ENCODE measurements at regions not wholly inside any gene's neighbourhood (a gene's known extent, or its start where the extent isn't known, plus 50 kb on each side); places are given as distances from the start of the nearest gene placed in this dataset.

- Histone ChIP-seq H4K20me1 (ENCODE audit: insufficient read depth, low read length) (no peaks in the 10 kb centered on the region), H3K79me2 (ENCODE audit: low read length) (no peaks in the 10 kb centered on the region), H3F3A (ENCODE audit: insufficient read depth, low read length) (no peaks in the 10 kb centered on the region), H3K27me3 (replicated peaks; ENCODE audit: insufficient read depth, low read length) (no peaks in the 10 kb centered on the region), H3K4me3 (ENCODE audit: low read length) (no peak overlapping the region), H3K9me3 (replicated peaks; ENCODE audit: insufficient read depth, low read length) (no peaks in the 10 kb centered on the region), H2AFZ (ENCODE audit: low read length) (no peak overlapping the region), H3K36me3 (replicated peaks; ENCODE audit: insufficient read depth, low read length) (no peaks in the 10 kb centered on the region), H3K9me2 (replicated peaks; ENCODE audit: insufficient read depth, low read length) (no peaks in the 10 kb centered on the region), H3K4me2 (ENCODE audit: low read depth, low read length) (no peak overlapping the region), H3K9ac (ENCODE audit: low read length) (no peak overlapping the region), H3K4me1 (ENCODE audit: low read length) (no peaks in the 10 kb centered on the region), H3K27ac (ENCODE audit: low read length) (no peak overlapping the region)
- DNase-seq: no peak
- no peak for TF ChIP-seq EZH2 (optimal IDR thresholded peaks at IDR 0.05; ENCODE audit: low read depth, low read length)
- no peak for TF ChIP-seq EZH2phosphoT487 (IDR thresholded peaks at IDR 0.05; ENCODE audit: low read length)
- no peak for TF ChIP-seq CTCF (IDR thresholded peaks at IDR 0.05; ENCODE audit: low read length)
Measured at GRCh38 chr10:94266091-94266490, 96.6 kb downstream of the NOC3L start.

DNA sequence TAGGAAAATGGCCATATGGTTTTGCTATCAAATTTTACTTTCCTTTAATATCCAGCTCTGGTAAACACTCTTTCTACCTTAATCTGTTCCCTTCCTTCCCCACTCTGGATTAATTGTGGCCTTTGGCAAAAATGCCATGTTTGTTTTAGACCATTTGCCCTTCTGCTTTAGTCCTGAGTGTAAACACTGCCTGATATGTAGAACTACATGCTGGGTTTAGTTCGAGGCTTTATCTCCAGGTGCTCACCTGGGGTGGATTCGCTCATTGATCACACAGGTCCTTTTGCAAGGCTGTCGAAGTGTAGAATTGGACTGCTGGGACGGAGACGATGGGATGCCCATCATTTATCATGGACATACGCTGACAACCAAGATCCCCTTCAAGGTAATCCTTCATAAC lies 94.1 kb downstream of the NOC3L start:
- no peaks in the 10 kb centered on the region for H3K9me3 ChIP-seq (replicated peaks; ENCODE audit: insufficient read depth, low read length)
- no peak overlapping the region for H2AFZ ChIP-seq (ENCODE audit: low read length)
- no peaks in the 10 kb centered on the region for H3F3A ChIP-seq (ENCODE audit: insufficient read depth, low read length)
- no peak overlapping the region for H3K27ac ChIP-seq (ENCODE audit: low read length)
- H3K9me2 ChIP-seq (replicated peaks; ENCODE audit: insufficient read depth, low read length): no peaks in the 10 kb centered on the region
- no peaks in the 10 kb centered on the region for H3K36me3 ChIP-seq (replicated peaks; ENCODE audit: insufficient read depth, low read length)
- no peak for DNase-seq
- H3K27me3 ChIP-seq (replicated peaks; ENCODE audit: insufficient read depth, low read length): no peaks in the 10 kb centered on the region
- no peaks in the 10 kb centered on the region for H3K79me2 ChIP-seq (ENCODE audit: low read length)
- no peaks in the 10 kb centered on the region for H3K4me1 ChIP-seq (ENCODE audit: low read length)
- no peaks in the 10 kb centered on the region for H4K20me1 ChIP-seq (ENCODE audit: insufficient read depth, low read length)
- H3K9ac ChIP-seq (ENCODE audit: low read length): no peak overlapping the region
- TF ChIP-seq EZH2phosphoT487 (IDR thresholded peaks at IDR 0.05; ENCODE audit: low read length) (no peak), CTCF (IDR thresholded peaks at IDR 0.05; ENCODE audit: low read length) (no peak), EZH2 (optimal IDR thresholded peaks at IDR 0.05; ENCODE audit: low read depth, low read length) (no peak)
- no peak overlapping the region for H3K4me3 ChIP-seq (ENCODE audit: low read length)
- H3K4me2 ChIP-seq (ENCODE audit: low read depth, low read length): no peak overlapping the region

- Histone ChIP-seq H3K9ac (ENCODE audit: low read length) (no peak overlapping the region), H3K36me3 (replicated peaks; ENCODE audit: insufficient read depth, low read length) (no peaks in the 10 kb centered on the region), H3F3A (ENCODE audit: insufficient read depth, low read length) (no peaks in the 10 kb centered on the region), H3K79me2 (ENCODE audit: low read length) (no peaks in the 10 kb centered on the region), H3K9me2 (replicated peaks; ENCODE audit: insufficient read depth, low read length) (no peaks in the 10 kb centered on the region), H2AFZ (ENCODE audit: low read length) (no peak overlapping the region), H3K4me2 (ENCODE audit: low read depth, low read length) (no peak overlapping the region), H4K20me1 (ENCODE audit: insufficient read depth, low read length) (no peaks in the 10 kb centered on the region), H3K9me3 (replicated peaks; ENCODE audit: insufficient read depth, low read length) (no peaks in the 10 kb centered on the region), H3K4me1 (ENCODE audit: low read length) (no peaks in the 10 kb centered on the region), H3K27ac (ENCODE audit: low read length) (no peak overlapping the region), H3K27me3 (replicated peaks; ENCODE audit: insufficient read depth, low read length) (no peaks in the 10 kb centered on the region), H3K4me3 (ENCODE audit: low read length) (no peak overlapping the region)
- TF ChIP-seq CTCF (IDR thresholded peaks at IDR 0.05; ENCODE audit: low read length) (no peak), EZH2 (optimal IDR thresholded peaks at IDR 0.05; ENCODE audit: low read depth, low read length) (no peak), EZH2phosphoT487 (IDR thresholded peaks at IDR 0.05; ENCODE audit: low read length) (no peak)
- DNase-seq: no peak
Measured at GRCh38 chr10:94274142-94274787, 88.5 kb downstream of the NOC3L start.
